GM18505 (cell line): ENCODE measurements at regions not wholly inside any gene's neighbourhood (a gene's known extent, or its start where the extent isn't known, plus 50 kb on each side); places are given as distances from the start of the nearest gene placed in this dataset.

ENCODE experiments used
- ATAC-seq: cut with Tn5 transposase; IDR thresholded peaks from one replicate; pipeline ENCODE4 v1.9.1; 2021; ENCODE audit not compliant: unreplicated experiment
- POLR2A ChIP-seq: IDR thresholded peaks from 4 replicates; pipeline ENCODE4 v1.6.1; 2011; ENCODE audit warnings: borderline replicate concordance; ENCODE audit not compliant: insufficient read depth, insufficient read length; ENCODE audit errors: extremely low read depth

DNA sequence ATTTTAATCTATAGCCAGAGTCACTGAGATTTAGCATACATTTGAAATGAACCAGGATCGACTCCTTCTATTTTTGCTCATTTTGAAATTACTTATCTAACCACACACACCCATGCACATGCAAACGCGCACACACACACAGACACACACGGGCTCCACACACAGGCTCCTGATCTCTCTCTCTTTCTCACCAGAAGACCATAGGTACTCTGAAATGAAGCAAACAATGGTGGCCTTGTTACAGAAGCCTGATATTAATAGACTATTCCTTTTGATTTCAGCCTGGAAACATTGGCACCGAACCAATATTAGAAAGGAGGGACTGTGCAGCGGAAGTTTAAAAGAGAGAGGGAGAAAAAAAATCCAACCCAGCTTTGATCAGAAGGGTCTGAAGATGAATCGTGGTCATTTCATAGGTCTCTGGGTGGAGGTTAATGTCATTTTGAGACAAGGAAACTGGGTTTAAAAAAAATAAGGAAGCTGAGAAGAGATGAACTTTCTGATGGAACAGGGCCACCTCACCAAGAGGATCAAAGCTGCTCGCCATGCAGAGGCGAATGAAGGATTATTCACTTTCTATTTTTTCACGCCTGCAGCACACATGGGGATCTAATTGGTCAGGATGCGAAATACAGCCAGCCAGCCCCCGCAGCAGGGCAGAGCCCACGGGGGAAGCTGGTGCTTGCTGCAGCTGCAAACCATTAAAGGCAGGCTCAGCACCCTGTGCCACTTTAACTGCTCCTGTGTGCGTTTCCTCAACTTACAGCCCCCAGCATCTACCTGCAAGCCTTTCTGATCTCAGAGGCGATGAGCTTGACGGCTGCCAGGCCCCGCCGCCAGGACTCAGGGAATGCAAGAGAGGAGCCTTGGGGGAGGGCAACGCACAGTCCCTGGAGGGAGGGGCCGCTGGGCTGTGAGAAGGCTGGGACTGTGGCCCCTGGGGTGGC, 88.8 kb downstream of the HES1 start:
- TF ChIP-seq POLR2A: no peak
- ATAC-seq: no peak

DNA sequence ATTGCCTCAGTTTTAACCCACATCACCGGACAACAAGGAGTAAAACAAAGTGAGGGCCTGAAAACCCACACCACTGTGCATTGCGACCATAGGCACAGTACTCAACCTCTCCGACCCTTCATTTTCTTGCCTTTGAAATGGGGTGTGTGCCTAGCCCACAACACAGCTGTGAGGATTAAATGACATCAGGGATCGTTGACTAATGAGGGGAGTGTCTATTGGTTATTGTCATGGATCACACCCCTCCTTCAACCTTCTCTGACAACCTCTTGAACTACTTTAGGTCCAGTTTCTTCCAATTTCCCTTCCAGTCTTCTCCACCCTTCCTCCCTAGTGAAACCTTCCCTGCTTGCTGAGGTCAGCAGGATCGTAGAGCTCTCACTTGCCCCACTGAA, 89.5 kb downstream of the HES1 start:
- no peak for TF ChIP-seq POLR2A
- no peak for ATAC-seq

DNA sequence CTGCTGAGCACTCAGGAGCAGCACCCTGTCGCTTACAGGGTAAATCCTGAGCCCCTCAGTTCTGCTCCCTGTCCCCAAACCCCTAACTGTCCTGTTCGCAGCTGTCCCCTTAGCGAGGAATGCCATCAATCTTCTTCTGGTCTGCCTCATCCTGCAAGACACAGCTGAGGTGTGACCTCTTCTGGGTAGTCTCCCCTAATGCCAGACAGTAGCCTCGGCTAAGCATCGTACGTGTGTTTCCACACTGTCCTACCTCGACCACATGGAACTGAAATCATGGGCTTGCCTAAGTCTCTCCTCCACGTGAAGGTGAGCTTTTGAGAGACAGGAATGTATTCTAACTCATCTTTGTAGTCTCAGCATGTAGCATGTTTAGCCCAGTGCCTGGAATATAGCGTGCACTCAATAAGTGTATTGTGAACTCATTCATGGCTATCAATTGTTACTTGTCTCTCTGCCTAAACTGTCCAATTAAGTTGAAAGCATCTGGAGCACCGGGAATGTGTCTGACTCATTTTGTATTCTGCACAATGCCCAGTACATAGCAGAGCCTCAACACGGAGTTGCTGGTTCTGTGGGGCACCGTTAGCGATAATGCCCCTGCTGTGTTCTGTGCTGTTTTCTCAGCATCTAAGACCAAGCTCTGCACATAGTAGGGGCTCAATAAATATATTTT, 90.2 kb downstream of the HES1 start:
- no peak for TF ChIP-seq POLR2A
- no peak for ATAC-seq

DNA sequence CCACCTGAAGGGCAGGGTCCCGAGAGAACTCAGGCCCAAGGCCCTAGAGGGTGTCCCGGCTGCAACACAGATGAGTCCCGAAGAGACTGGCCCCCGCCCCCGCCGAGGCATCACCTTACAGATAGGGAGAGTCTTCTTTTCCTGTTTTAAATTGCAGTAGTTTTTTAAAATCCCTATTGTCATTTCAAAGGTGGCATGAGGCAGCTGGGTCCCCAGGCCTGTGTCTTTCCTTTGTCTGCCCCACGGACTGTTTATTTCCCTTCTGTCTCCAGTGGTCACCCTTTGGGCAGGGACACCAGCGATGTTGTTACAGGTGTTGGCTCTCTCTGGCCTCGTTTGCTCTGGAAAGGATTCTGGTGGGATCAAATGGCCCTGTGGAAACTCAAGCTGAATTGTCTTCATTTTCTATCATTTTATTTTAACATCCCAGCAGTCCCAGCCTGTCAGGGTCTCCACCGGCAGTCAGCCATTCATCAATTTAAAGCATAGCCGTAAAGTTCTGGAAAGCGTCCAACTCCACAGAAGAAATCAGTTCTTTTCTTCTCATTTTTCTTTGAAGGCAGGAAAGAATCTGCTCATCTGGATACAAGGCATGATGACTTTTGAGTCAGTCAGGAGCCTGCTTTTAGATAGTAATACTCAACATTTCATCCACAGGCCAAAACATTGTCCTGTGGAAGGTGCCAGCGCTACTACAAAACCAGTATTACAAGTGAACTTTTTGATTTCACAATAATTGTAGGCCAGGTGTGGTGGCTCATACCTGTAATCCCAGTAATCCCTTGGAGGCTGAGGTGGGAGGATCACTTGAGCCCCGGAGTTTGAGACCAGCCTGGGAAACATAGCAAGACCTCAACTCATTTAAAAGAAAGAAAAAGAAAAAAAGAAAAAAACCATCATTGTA, 96.2 kb downstream of the HES1 start:
- TF ChIP-seq POLR2A: no peak
- no peak for ATAC-seq

DNA sequence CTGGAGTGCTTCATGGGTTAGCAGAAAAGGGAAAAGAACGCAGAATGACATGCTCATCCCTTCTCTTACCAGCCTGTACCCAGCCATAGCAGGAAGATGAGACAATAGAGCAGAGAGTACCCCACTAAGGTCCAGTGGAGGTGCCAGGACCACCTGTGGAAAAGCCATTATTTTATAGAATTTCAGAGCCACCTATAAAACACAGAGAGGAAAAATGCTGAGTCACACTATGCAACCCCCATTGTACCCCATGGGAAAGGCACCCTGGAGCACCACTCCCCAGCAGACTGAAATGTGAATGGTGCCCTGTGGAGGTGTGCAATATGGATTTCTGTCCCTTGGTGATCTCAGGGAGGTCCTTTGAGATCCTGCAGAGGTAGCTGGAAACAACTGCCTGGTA, 97.2 kb downstream of the HES1 start:
- no peak for ATAC-seq
- no peak for TF ChIP-seq POLR2A

DNA sequence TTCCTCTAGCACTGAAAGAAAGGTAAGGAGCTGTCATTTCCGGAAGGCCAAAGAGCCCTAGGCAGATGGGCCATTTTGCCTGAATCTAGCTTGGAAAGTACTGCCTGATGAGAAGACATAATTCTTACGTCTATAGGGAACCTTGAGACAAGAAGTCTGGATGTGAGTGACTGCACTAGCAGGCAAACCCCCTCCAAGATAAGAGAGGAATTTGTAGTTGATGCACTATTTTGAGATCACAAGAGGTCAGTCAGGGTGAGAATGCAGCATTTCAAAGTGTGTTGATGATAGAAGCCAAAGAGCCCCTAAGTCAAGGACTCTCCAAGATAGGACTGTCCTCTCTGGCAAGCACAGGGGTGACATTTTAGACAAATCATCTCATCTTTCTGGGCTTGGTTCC, 99.2 kb downstream of the HES1 start:
- TF ChIP-seq POLR2A: no peak
- no peak for ATAC-seq

DNA sequence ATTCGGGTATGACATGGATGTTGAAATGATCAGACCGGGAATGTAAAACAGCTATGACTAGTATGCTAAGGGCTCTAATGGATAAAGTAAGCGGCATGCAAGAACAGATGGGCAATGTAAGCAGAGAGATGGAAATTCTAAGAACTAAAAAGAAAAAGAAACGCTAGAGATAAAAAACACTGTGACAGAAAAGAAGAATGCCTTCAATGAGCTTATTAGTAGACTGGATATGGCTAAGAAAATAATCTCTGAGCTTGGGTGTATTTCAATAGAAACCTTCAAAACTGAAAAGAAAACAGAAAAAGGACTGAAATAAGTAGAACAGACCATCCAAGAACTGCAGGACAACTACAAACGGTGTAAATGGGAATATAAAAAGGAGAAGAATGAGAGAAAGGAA, 101.2 kb downstream of the HES1 start:
- no peak for TF ChIP-seq POLR2A
- no peak for ATAC-seq

DNA sequence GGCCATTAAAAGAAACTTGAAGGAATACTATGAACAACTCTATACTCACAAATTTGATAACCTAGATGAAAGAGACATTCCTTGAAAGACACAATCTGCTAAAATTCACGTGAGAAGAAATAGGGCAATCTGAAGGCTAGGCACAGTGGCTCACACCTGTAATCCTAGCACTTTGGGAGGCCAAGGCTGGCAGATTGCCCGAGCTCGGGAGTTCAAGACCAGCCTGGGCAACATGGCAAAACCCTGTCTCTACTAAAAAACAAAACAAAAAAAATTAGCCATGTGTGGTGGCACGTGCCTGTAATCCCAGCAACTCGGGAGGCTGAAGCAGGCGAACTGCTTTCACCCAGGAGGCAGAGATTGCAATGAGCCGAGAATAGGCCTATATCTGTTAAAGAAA, 104.8 kb downstream of the HES1 start:
- no peak for TF ChIP-seq POLR2A
- ATAC-seq: no peak

DNA sequence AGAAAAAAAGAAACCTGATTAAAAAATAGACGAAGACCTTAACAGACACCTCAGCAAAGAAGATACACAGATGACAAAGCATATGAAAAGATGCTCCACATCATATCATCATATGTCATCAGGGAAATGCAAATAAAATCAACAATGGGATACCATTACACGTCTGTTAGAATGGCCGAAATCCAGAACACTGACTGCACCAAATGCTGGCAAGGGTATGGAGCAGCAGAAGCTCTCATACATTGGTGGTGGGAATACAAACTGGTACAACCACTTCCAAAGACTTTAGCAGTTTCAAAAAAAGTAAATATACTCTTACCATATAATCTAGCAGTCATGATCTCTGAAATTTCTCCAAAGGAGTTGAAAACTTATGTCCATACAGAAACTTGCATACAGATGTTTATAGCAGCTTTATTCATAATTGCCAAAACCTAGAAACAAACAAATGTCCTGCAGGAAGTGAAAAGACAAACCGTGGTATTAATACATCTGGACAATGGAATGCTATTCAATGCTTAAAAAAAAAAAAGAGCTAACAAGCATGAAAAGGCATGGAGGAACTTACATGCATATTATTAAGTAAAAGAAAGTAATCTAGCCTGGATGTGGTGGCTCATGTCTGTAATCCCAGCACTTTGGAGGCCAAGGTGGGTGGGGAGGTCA, 107.4 kb downstream of the HES1 start:
- no peak for TF ChIP-seq POLR2A
- ATAC-seq: no peak

DNA sequence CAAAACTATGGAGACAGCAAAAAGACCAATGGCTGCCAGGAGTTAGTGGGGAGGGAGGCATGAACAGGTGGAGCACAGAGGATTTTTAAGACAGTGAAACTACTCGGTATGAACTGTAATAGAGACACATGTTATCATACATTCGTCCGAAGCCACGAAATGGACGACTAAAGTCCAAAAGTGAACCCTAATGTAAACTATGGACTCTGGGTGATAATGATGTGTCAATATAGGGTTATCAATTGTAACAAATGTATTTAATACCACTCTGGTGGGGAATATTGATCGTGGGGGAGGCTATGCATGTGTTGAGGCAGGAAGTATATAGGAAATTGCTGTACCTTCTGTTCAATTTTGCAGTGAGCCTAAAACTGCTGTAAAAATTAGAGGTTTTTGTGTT, 107.0 kb downstream of the CPN2 start:
- TF ChIP-seq POLR2A: no peak

DNA sequence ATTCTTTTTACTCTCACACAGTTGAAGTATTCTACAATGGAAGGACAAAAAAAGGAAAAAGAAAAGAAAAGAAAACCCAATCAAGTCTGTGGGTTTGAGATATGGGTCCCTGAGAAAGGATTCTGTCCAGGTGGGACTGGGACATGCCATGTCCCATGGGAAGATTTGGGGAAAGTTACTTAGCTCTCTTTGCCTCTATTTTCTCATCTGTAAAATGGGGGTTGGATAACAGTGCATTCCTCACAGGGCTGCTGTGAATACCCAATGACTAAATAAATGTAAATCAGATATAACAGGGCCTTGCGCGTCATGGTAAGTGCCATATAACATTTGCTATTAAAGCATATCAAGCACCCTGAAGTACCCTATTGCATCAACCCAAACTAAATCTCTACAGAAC, 105.7 kb downstream of the CPN2 start:
- ATAC-seq: no peak

More for the DNA sequence above, 107.0 kb downstream of the CPN2 start:
- no peak for ATAC-seq

DNA sequence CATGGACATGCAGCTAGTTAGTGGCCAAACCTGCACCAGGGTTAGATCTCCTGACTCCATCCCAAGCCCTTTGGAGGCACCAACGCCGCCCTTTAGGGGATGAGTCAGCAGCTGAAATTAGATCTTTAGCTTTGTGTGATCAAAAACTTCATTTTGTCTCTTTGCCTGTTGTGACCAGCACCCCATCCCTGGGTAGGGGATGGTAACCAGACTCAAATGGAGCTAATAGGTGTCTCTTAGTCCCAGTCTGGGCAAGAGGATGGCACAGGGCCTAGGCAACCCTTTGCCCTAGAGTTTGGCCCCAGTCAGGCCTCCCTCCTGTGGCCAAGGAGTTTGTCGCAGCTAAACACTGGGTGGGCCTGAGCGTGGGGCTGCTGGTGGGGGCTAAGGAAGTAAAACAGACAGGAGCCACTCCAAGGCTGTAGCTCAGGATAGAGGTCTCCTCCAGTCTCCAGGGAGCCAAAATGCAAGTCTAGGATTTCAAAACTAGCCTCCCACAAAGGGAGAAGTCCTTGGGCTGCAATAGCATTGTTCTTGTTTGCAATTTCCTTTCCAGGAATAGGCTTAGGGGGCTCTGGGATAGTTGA, 105.1 kb downstream of the CPN2 start:
- ATAC-seq: no peak
- TF ChIP-seq POLR2A: no peak

More for the DNA sequence above, 105.7 kb downstream of the CPN2 start:
- TF ChIP-seq POLR2A: no peak
